Mesothelial cell of epicardium (in vitro differentiated cells): ENCODE measurements at regions not wholly inside any gene's neighbourhood (a gene's known extent, or its start where the extent isn't known, plus 50 kb on each side); places are given as distances from the start of the nearest gene placed in this dataset.

Experiments
- DNase-seq, 2 experiments: peaks; one replicate each; pipeline ENCODE4 v3.0.0; 2021; ENCODE audit warnings: low spot score in 2 of 2; ENCODE audit not compliant: unreplicated experiment in 2 of 2
- H3K27ac Mint-ChIP-seq: 2 replicates; pipeline ENCODE4 v1.8.0; 2021; ENCODE audit warnings: mixed read lengths
- H3K27me3 Mint-ChIP-seq: 2 replicates; pipeline ENCODE4 v1.8.0; 2021; ENCODE audit warnings: low read depth, mixed read lengths
- H3K36me3 Mint-ChIP-seq: 2 replicates; pipeline ENCODE4 v1.8.0; 2021; ENCODE audit warnings: mixed read lengths
- H3K4me1 Mint-ChIP-seq: 2 replicates; pipeline ENCODE4 v1.8.0; 2021; ENCODE audit warnings: mixed read lengths
- H3K4me3 Mint-ChIP-seq: 2 replicates; pipeline ENCODE4 v1.8.0; 2021; ENCODE audit warnings: mild to moderate bottlenecking, moderate library complexity, mixed read lengths
- H3K9me3 Mint-ChIP-seq: 2 replicates; pipeline ENCODE4 v1.8.0; 2021; ENCODE audit warnings: mixed read lengths
- CTCF ChIP-seq: fragments of 200-600 bp; sonication (generic); IDR thresholded peaks from one replicate; pipeline ENCODE4 v1.5.0; 2021; ENCODE audit warnings: antibody characterized with exemption; ENCODE audit not compliant: unreplicated experiment

DNA sequence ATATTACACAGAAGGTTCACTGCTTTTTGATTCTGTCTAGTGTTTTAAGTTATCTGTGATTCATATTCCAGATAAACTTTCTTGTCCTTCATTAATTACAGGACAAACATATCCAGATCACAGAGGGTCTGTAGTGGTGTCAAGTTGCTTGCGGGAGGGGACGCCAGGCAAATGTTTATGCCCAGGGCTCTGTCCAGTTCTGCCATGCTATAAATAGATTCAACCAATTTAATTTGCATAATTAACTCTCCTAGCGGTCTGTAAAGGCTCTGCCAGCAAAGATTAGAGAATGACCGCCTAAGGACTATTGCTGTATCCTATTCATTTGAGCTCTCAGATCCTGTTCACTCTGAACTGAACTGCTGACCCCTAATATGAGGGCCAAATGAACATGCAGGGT lies 59.7 kb upstream of the TRPC4 start:
- Mint-ChIP-seq H3K9me3 (no peaks in the 10 kb centered on the region), H3K27me3 (peaks cover 1% of the 10 kb centered on the region), H3K36me3 (no peaks in the 10 kb centered on the region), H3K27ac (no peak overlapping the region), H3K4me1 (peaks cover 24% of the 10 kb centered on the region), H3K4me3 (no peak overlapping the region)
- DNase-seq, result no peak
- TF ChIP-seq CTCF, result no peak

DNA sequence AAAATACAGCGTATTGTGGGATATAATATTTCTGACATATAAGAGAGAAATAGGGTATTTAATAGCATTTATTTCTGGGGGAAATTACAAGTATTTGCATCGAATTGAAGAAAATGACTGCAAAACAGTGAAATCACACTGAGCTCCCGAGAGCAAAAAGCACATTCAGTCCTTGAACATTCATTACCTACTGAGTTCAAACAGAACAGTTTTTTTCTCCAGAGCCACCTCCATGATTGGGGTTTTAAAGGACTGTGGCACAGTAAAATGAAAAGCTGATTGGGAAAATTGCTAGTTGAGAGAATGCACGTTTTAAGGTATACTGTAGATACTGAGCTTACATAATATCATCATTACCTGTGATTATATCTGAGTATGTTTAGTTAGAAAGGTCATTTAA lies 58.0 kb upstream of the TRPC4 start:
- no peak for DNase-seq
- no peak overlapping the region for H3K4me3 Mint-ChIP-seq
- H3K27ac Mint-ChIP-seq, result peak overlapping the region; percentile 19
- H3K27me3 Mint-ChIP-seq, result peaks cover under 1% of the 10 kb centered on the region
- no peaks in the 10 kb centered on the region for H3K9me3 Mint-ChIP-seq
- no peak for TF ChIP-seq CTCF
- H3K36me3 Mint-ChIP-seq, result no peaks in the 10 kb centered on the region
- H3K4me1 Mint-ChIP-seq, result peaks cover 24% of the 10 kb centered on the region

DNA sequence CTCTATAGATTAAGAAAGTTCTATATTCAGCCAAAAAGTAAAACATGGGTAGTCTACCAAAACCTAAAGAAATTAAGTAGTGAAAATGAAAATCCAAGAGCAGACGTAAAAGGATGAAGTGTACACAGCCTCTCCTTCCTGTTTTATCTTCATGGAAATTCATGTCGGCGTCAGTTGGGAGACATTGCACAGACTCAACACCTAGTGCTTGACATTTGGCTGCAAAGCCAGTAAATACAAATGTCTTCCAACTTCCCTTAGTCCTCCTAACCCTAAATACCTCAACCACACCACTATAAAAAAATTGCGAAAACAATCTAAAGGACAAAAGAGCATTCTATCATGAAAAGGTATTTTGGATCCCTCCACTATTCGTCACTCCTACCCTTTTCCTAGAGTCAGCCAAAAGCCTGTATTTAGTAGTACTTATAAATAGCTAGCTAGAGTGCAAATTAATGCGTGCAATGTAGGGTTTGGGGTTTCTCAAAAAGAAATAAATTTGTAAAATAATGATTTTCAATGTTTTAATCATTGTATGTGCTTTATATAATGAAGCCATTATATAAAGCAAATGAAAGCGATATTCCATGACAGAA lies 56.4 kb upstream of the TRPC4 start:
- no peak overlapping the region for H3K27ac Mint-ChIP-seq
- no peak overlapping the region for H3K4me3 Mint-ChIP-seq
- H3K27me3 Mint-ChIP-seq, result no peaks in the 10 kb centered on the region
- DNase-seq, result no peak
- H3K36me3 Mint-ChIP-seq, result no peaks in the 10 kb centered on the region
- H3K9me3 Mint-ChIP-seq, result no peaks in the 10 kb centered on the region
- no peak for TF ChIP-seq CTCF
- H3K4me1 Mint-ChIP-seq, result peaks cover 22% of the 10 kb centered on the region

DNA sequence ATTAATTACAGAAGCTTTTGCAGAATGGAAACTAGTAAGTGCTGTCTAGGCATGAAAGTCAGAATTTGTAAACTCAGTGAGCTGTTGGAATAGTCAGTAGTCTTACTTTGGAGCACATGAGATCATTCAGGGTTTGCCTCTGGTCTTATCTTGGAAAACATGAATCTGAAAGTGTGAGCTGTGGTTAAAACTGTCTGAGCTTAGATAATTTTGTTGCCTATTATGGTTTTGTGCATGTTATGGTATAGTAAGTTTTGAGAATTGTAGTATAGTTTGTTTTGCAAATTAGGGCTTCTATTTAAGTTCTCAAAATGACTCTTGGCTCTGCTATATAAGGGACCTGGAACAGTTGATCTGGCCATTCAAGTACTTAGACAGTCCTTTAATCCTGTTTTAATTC lies 53.7 kb upstream of the TRPC4 start:
- H3K9me3 Mint-ChIP-seq, result no peaks in the 10 kb centered on the region
- H3K27ac Mint-ChIP-seq, result no peak overlapping the region
- no peak for TF ChIP-seq CTCF
- no peaks in the 10 kb centered on the region for H3K36me3 Mint-ChIP-seq
- no peaks in the 10 kb centered on the region for H3K27me3 Mint-ChIP-seq
- peaks cover 27% of the 10 kb centered on the region for H3K4me1 Mint-ChIP-seq
- no peak for DNase-seq
- H3K4me3 Mint-ChIP-seq, result no peak overlapping the region

GRCh38 chr13:37919329-37919880 lies 49.8 kb upstream of the TRPC4 start:
- Mint-ChIP-seq H3K4me3 (no peak overlapping the region), H3K27ac (peak overlapping the region; percentile 77), H3K4me1 (peaks cover 21% of the 10 kb centered on the region), H3K9me3 (peaks cover 20% of the 10 kb centered on the region), H3K27me3 (no peaks in the 10 kb centered on the region), H3K36me3 (peaks cover 5% of the 10 kb centered on the region)
- DNase-seq, result no peak
- no peak for TF ChIP-seq CTCF
